HEK293 (cell line): ENCODE measurements at regions not wholly inside any gene's neighbourhood (a gene's known extent, or its start where the extent isn't known, plus 50 kb on each side); places are given as distances from the start of the nearest gene placed in this dataset.

ENCODE experiments used
- CTCF ChIA-PET: fragments of 350-600 bp; formaldehyde crosslinking; extraction: SDS; loops from one replicate; lab custom pipeline; 2021; ENCODE audit warnings: antibody characterized with exemption; lab: Yijun Ruan, JAX
- POLR2A ChIA-PET: fragments of 300-600 bp; formaldehyde crosslinking; extraction: SDS; loops from one replicate; lab custom pipeline; 2020; ENCODE audit warnings: antibody characterized with exemption, inconsistent platforms; lab: Yijun Ruan, JAX
- H3K27ac ChIP-seq: fragments of 200-500 bp; sonication (Bioruptor generic); 2 replicates; pipeline ENCODE4 v1.5.1; 2014; ENCODE audit warnings: low read depth, low read length, control low read depth, inconsistent platforms; ENCODE audit errors: extremely low read depth
- H3K36me3 ChIP-seq, 2 experiments: fragments of 200-500 bp in 1 of 2; sonication (Bioruptor generic) in 1 of 2; 1 replicate in 1 of 2; 2 replicates in 1 of 2; pipeline ENCODE4 v1.5.1; 2014 to 2017; ENCODE audit warnings: inconsistent platforms in 2 of 2, low read length in 2 of 2; ENCODE audit not compliant: control insufficient read depth in 2 of 2, insufficient read depth in 1 of 2
- H3K4me1 ChIP-seq: fragments of 200-500 bp; sonication (Bioruptor generic); 2 replicates; pipeline ENCODE4 v1.5.1; 2014; ENCODE audit warnings: mild to moderate bottlenecking, low read length, inconsistent platforms; ENCODE audit not compliant: control insufficient read depth, insufficient read depth
- H3K4me3 ChIP-seq: 2 replicates; pipeline ENCODE4 v1.5.1; 2011; ENCODE audit warnings: low read depth, mild to moderate bottlenecking, control low read depth, low read length, moderate library complexity
- H3K9me3 ChIP-seq: fragments of 200-500 bp; sonication (Bioruptor generic); 2 replicates; pipeline ENCODE4 v1.5.1; 2014; ENCODE audit warnings: low read depth, low read length, inconsistent platforms; ENCODE audit not compliant: control insufficient read depth, insufficient read depth
- BCL6B ChIP-seq: fragments of 450-650 bp; formaldehyde crosslinking; IDR thresholded peaks from 2 replicates; pipeline ENCODE4 v1.5.1; 2017; ENCODE audit warnings: missing biosample characterization, missing genetic modification characterization
- GLIS2 ChIP-seq: fragments of 450-650 bp; formaldehyde crosslinking; IDR thresholded peaks from 2 replicates; pipeline ENCODE4 v1.5.1; 2016; ENCODE audit warnings: missing biosample characterization, missing genetic modification characterization
- KLF8 ChIP-seq: fragments of 450-650 bp; formaldehyde crosslinking; IDR thresholded peaks from 2 replicates; pipeline ENCODE4 v1.5.1; 2016; ENCODE audit warnings: missing biosample characterization, missing genetic modification characterization
- REPIN1 ChIP-seq: fragments of 450-650 bp; formaldehyde crosslinking; IDR thresholded peaks from 2 replicates; pipeline ENCODE4 v1.5.1; 2017; ENCODE audit warnings: missing biosample characterization, missing genetic modification characterization, low read depth
- ZBTB21 ChIP-seq: fragments of 450-650 bp; formaldehyde crosslinking; IDR thresholded peaks from 2 replicates; pipeline ENCODE4 v1.5.1; 2017; ENCODE audit warnings: missing biosample characterization, missing genetic modification characterization
- ZEB2 ChIP-seq: fragments of 450-650 bp; formaldehyde crosslinking; IDR thresholded peaks from 2 replicates; pipeline ENCODE4 v1.5.1; 2016; ENCODE audit warnings: missing biosample characterization, missing genetic modification characterization
- ZIC2 ChIP-seq: fragments of 450-650 bp; formaldehyde crosslinking; IDR thresholded peaks from 2 replicates; pipeline ENCODE4 v1.5.1; 2016; ENCODE audit warnings: missing biosample characterization, missing genetic modification characterization
- ZNF112 ChIP-seq: fragments of 450-650 bp; formaldehyde crosslinking; IDR thresholded peaks from 2 replicates; pipeline ENCODE4 v1.5.0; 2017; ENCODE audit warnings: missing biosample characterization, missing genetic modification characterization
- ZNF169 ChIP-seq: fragments of 450-650 bp; formaldehyde crosslinking; IDR thresholded peaks from 2 replicates; pipeline ENCODE4 v1.5.1; 2016; ENCODE audit warnings: missing biosample characterization, missing genetic modification characterization
- ZNF223 ChIP-seq: fragments of 450-650 bp; formaldehyde crosslinking; IDR thresholded peaks from 2 replicates; pipeline ENCODE4 v1.5.1; 2016; ENCODE audit warnings: missing biosample characterization, missing genetic modification characterization
- ZNF26 ChIP-seq: fragments of 450-650 bp; formaldehyde crosslinking; IDR thresholded peaks from 2 replicates; pipeline ENCODE4 v1.5.1; 2016; ENCODE audit warnings: missing biosample characterization, missing genetic modification characterization
- ZNF292 ChIP-seq: fragments of 450-650 bp; formaldehyde crosslinking; IDR thresholded peaks from 2 replicates; pipeline ENCODE4 v1.5.1; 2016; ENCODE audit warnings: low read depth, missing biosample characterization, missing genetic modification characterization, borderline replicate concordance
- ZNF426 ChIP-seq: fragments of 450-650 bp; formaldehyde crosslinking; IDR thresholded peaks from 2 replicates; pipeline ENCODE4 v1.5.1; 2017; ENCODE audit warnings: missing biosample characterization, missing genetic modification characterization, mild to moderate bottlenecking, inconsistent platforms, moderate library complexity
- ZNF555 ChIP-seq: fragments of 450-650 bp; formaldehyde crosslinking; conservative IDR thresholded peaks from 2 replicates; pipeline ENCODE4 v1.5.1; 2017; ENCODE audit warnings: missing biosample characterization, mild to moderate bottlenecking, missing genetic modification characterization, inconsistent platforms
- ZNF670 ChIP-seq: fragments of 450-650 bp; formaldehyde crosslinking; IDR thresholded peaks from 2 replicates; pipeline ENCODE4 v1.5.1; 2016; ENCODE audit warnings: missing biosample characterization, missing genetic modification characterization, low read depth
- ZNF777 ChIP-seq: fragments of 450-650 bp; formaldehyde crosslinking; IDR thresholded peaks from 2 replicates; pipeline ENCODE4 v1.5.1; 2017; ENCODE audit warnings: missing biosample characterization, missing genetic modification characterization, borderline replicate concordance
- ZNF791 ChIP-seq: fragments of 450-650 bp; formaldehyde crosslinking; IDR thresholded peaks from 2 replicates; pipeline ENCODE4 v1.5.1; 2016; ENCODE audit warnings: missing biosample characterization, missing genetic modification characterization
- ZNF792 ChIP-seq: fragments of 450-650 bp; formaldehyde crosslinking; IDR thresholded peaks from 2 replicates; pipeline ENCODE4 v1.5.1; 2016; ENCODE audit warnings: missing biosample characterization, missing genetic modification characterization
- ZSCAN18 ChIP-seq: fragments of 450-650 bp; formaldehyde crosslinking; IDR thresholded peaks from 2 replicates; pipeline ENCODE4 v1.5.1; 2016; ENCODE audit warnings: missing biosample characterization, missing genetic modification characterization
- TF ChIP-seq, protein P1 (sequence below): fragments of 450-650 bp; formaldehyde crosslinking; IDR thresholded peaks from 2 replicates; pipeline ENCODE4 v1.5.1; 2016; ENCODE audit warnings: missing biosample characterization, missing genetic modification characterization, borderline replicate concordance
- TF ChIP-seq, protein P2 (sequence below): fragments of 450-650 bp; formaldehyde crosslinking; IDR thresholded peaks from 2 replicates; pipeline ENCODE4 v1.5.1; 2016; ENCODE audit warnings: missing biosample characterization, missing genetic modification characterization
- TF ChIP-seq, protein P3 (sequence below): fragments of 450-650 bp; formaldehyde crosslinking; IDR thresholded peaks from 2 replicates; pipeline ENCODE4 v1.5.0; 2017; ENCODE audit warnings: missing biosample characterization, missing genetic modification characterization, borderline replicate concordance

GRCh38 chr4:93894995-93895394, 66.4 kb downstream of the ATOH1 start (continued):
- TF ChIP-seq KLF8 (no peak), ZNF792 (tag by site-specific recombination) (no peak), ZNF26 (tag by site-specific recombination) (no peak), ZNF223 (tag by site-specific recombination) (no peak)
- TF ChIP-seq, protein P1, sequence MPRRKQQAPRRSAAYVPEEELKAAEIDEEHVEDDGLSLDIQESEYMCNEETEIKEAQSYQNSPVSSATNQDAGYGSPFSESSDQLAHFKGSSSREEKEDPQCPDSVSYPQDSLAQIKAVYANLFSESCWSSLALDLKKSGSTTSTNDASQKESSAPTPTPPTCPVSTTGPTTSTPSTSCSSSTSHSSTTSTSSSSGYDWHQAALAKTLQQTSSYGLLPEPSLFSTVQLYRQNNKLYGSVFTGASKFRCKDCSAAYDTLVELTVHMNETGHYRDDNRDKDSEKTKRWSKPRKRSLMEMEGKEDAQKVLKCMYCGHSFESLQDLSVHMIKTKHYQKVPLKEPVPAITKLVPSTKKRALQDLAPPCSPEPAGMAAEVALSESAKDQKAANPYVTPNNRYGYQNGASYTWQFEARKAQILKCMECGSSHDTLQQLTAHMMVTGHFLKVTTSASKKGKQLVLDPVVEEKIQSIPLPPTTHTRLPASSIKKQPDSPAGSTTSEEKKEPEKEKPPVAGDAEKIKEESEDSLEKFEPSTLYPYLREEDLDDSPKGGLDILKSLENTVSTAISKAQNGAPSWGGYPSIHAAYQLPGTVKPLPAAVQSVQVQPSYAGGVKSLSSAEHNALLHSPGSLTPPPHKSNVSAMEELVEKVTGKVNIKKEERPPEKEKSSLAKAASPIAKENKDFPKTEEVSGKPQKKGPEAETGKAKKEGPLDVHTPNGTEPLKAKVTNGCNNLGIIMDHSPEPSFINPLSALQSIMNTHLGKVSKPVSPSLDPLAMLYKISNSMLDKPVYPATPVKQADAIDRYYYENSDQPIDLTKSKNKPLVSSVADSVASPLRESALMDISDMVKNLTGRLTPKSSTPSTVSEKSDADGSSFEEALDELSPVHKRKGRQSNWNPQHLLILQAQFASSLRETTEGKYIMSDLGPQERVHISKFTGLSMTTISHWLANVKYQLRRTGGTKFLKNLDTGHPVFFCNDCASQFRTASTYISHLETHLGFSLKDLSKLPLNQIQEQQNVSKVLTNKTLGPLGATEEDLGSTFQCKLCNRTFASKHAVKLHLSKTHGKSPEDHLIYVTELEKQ (tag by site-specific recombination): no peak

DNA sequence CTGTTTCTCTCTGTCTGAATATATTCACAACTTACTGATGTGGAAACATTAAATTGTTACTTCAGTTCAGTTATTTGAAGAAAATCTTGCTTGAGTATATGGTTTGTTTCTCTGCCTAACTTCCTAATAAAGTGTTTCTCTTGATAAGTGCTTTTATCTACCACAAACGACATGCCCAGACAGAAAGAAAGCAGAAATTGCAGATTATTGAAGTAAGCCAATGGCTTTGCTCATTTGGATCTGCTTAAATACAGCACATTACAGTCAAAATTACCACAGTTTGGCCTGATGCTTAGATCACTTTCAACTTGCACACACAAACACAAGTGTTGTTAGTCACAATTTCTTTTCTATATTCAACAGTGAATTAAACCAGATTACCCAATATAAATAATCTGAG, 68.0 kb downstream of the ATOH1 start:
- Histone ChIP-seq H3K4me3 (no peak overlapping the region), H3K27ac (no peak overlapping the region), H3K36me3 (no peaks in the 10 kb centered on the region)
- no peak for TF ChIP-seq ZNF426 (tag by site-specific recombination)
- no peak for TF ChIP-seq ZEB2 (tag by site-specific recombination)
- TF ChIP-seq ZNF670 (tag by site-specific recombination): no peak
- no peak for TF ChIP-seq ZNF791 (tag by site-specific recombination)
- TF ChIP-seq ZNF555: no peak
- no peak for TF ChIP-seq REPIN1
- TF ChIP-seq ZSCAN18 (tag by site-specific recombination): no peak
- TF ChIP-seq, protein P2, sequence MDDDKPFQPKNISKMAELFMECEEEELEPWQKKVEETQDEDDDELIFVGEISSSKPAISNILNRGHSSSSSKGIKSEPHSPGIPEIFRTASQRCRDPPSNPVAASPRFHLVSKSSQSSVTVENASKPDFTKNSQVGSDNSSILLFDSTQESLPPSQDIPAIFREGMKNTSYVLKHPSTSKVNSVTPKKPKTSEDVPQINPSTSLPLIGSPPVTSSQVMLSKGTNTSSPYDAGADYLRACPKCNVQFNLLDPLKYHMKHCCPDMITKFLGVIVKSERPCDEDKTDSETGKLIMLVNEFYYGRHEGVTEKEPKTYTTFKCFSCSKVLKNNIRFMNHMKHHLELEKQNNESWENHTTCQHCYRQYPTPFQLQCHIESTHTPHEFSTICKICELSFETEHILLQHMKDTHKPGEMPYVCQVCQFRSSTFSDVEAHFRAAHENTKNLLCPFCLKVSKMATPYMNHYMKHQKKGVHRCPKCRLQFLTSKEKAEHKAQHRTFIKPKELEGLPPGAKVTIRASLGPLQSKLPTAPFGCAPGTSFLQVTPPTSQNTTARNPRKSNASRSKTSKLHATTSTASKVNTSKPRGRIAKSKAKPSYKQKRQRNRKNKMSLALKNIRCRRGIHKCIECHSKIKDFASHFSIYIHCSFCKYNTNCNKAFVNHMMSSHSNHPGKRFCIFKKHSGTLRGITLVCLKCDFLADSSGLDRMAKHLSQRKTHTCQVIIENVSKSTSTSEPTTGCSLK: no peak
- no peak for TF ChIP-seq ZNF777 (tag by site-specific recombination)
- TF ChIP-seq ZNF112 (tag by site-specific recombination): no peak
- no peak for TF ChIP-seq ZNF292 (tag by site-specific recombination)
- no peak for TF ChIP-seq ZNF169 (tag by site-specific recombination)
- TF ChIP-seq ZBTB21 (tag by site-specific recombination): no peak
- TF ChIP-seq, protein P3, sequence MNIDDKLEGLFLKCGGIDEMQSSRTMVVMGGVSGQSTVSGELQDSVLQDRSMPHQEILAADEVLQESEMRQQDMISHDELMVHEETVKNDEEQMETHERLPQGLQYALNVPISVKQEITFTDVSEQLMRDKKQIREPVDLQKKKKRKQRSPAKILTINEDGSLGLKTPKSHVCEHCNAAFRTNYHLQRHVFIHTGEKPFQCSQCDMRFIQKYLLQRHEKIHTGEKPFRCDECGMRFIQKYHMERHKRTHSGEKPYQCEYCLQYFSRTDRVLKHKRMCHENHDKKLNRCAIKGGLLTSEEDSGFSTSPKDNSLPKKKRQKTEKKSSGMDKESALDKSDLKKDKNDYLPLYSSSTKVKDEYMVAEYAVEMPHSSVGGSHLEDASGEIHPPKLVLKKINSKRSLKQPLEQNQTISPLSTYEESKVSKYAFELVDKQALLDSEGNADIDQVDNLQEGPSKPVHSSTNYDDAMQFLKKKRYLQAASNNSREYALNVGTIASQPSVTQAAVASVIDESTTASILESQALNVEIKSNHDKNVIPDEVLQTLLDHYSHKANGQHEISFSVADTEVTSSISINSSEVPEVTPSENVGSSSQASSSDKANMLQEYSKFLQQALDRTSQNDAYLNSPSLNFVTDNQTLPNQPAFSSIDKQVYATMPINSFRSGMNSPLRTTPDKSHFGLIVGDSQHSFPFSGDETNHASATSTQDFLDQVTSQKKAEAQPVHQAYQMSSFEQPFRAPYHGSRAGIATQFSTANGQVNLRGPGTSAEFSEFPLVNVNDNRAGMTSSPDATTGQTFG (tag by site-specific recombination): no peak
- TF ChIP-seq GLIS2 (tag by site-specific recombination): no peak
- no peak for TF ChIP-seq BCL6B (tag by site-specific recombination)
- TF ChIP-seq ZIC2 (tag by site-specific recombination): no peak
- TF ChIP-seq, all 188 proteins: peak for 0
- ChIA-PET CTCF (interaction anchor here (1.6 kb wide), 1 partner anchor 8 kb away, joined by 4 read pairs; no protein-coding TSS in a partner anchor), POLR2A (no interaction called here)
- H3K9me3 ChIP-seq: no peaks in the 10 kb centered on the region
- H3K4me1 ChIP-seq: no peaks in the 10 kb centered on the region
